Glomerular endothelial cell (primary cell): ENCODE measurements at regions not wholly inside any gene's neighbourhood (a gene's known extent, or its start where the extent isn't known, plus 50 kb on each side); places are given as distances from the start of the nearest gene placed in this dataset.

Source experiments
- DNase-seq: peaks from one replicate; pipeline ENCODE4 v3.0.0-alpha.2; 2011; ENCODE audit warnings: low read depth, low spot score; ENCODE audit errors: extremely low read depth

- no peak for DNase-seq
Measured at GRCh38 chr16:74035816-74036215, 260.8 kb upstream of the PSMD7 start.

DNA sequence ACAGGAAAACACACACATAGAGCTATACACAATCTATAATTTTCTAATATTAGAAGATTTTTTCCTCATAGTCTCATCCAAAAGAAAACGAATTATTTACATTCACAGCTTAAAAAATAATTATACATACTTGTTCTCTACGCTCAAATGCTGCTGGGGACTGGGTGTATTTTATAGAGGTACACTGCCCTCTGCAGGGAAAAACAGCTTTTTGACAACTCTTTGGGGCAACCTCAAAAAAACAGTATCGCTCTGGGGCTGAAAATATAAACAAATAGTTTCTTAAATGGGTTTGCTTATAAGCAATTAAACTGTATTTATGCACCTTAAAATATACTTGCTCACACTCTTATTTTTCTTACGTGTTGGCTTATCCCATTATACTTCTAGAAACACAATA, 261.8 kb upstream of the PSMD7 start:
- no peak for DNase-seq

- DNase-seq: no peak
Measured at GRCh38 chr16:74034200-74034599, 262.4 kb upstream of the PSMD7 start.

DNA sequence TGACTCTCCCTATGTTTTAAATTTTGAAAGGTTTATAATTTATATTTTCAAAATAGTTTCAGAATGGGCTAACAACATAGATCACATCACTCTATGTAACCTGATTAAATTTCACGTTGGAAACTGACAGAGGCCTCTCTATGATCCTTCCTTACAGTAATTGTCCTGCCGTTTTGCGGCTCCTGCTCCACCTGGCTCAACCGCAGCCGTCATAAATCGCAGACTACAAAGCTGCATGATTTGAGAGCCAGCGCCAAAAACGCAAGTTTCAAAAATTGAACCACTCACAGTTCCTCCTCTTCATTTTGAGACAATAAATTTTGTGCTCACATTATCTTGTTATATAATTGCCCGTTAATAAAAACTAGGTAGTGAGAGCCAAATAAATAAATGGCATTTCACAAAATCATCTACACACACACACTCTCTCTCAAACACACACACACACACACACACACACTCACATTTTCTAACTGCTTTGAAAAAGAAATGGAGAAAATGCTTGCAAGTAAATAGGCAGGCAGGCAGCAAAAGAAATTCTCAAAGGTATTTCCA, 263.1 kb upstream of the PSMD7 start:
- DNase-seq: no peak

- no peak for DNase-seq
Measured at GRCh38 chr16:74031551-74031950, 265.1 kb upstream of the PSMD7 start.

DNA sequence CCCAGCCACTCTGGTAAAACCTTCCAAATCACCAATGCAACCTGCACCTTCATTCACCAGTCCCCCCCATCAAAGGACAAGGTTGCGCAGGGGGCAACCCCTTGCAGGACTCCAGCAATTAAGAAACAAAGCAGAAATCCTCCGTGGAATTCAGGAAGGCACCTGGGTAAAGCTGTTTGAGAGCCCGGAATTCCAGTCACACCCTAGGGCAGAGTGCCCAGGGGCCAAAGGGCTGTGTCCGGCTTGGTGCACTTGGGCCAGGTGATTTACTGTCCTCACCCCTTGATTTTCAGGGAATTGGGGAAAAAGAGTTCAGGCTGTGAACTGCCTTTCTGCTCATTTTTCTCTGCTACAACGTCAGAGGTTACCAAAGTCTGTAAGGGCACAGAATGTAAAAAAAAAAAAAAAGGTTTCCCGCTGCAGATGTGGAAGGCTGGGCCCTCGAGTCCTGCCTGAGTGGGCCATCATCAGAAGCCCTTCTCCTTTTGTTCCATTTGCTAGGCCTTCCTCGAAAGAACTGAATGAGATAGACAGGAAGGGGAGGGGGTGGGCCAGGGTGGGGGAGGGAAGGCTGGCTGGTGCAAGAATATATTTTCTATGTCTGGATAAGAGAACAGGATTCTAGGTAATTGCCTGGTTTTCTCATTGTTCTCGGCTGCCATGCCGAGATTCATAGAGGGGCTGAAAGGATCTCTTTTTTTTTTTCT, 266.5 kb upstream of the PSMD7 start:
- DNase-seq: no peak

- DNase-seq: no peak
Measured at GRCh38 chr16:74029115-74029792, 267.4 kb upstream of the PSMD7 start.

- DNase-seq: no peak
Measured at GRCh38 chr16:74026373-74027281, 270.0 kb upstream of the PSMD7 start.

DNA sequence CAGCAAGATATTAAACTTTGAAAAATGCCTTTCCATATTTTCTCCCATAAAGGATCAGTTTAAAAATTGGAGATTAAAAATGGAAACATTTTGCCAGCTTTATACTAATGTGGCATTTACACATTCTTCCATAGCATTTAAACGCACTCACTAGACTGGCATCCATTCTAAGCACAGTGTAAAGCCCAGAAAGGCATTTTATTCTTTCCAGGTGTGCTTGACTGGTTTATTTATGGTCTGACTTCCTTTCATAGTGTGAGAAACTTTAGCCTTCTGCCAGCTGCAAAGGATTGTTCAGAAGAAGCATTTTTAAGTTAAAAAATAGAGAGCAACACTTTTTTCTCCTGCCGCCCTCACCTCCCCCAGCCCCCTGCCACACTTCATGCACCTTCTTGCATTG, 271.7 kb upstream of the PSMD7 start:
- no peak for DNase-seq

- DNase-seq: no peak
Measured at GRCh38 chr16:74020095-74020670, 276.4 kb upstream of the PSMD7 start.

- no peak for DNase-seq
Measured at GRCh38 chr16:74019612-74020011, 277.0 kb upstream of the PSMD7 start.

GRCh38 chr16:74015953-74016352, 280.7 kb upstream of the PSMD7 start:
- DNase-seq: no peak

DNA sequence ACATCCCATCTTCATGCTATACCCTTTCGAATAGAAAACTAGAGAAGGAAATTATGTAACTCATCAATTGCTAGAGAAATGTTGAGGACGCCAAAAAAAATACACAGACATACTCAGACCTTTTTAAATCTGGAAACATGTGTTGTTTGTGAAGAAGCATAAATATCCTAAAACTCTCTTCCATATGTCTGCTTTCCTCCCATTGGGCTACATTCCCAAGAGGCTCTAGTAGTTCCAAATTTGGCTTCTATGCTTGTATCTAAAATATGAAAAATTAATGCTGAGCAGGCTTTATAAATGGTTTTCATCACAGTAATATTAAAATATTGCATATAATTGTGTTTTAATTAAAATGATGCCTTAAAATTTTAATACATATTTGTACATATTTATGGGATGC, 297.9 kb upstream of the PSMD7 start:
- DNase-seq: no peak

- no peak for DNase-seq
Measured at GRCh38 chr16:73997971-73998370, 298.6 kb upstream of the PSMD7 start.

DNA sequence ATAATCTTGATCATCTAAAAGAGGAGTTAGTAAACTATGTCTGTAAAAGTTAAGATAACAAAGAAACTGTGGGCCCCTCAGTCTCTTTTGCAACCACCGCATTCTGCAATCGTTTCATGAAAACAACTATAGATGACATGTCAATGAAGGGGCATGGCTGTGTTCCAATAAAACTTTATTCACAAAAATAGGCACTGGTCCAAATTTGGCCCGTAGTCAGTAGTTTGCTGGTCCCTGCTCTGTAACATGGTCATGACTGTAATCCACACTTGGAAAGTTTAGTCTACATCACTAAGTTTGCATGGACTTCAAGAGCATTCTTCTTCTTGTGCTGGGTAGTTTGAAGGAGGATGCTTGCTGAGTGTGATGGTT, 299.3 kb upstream of the PSMD7 start:
- no peak for DNase-seq

DNA sequence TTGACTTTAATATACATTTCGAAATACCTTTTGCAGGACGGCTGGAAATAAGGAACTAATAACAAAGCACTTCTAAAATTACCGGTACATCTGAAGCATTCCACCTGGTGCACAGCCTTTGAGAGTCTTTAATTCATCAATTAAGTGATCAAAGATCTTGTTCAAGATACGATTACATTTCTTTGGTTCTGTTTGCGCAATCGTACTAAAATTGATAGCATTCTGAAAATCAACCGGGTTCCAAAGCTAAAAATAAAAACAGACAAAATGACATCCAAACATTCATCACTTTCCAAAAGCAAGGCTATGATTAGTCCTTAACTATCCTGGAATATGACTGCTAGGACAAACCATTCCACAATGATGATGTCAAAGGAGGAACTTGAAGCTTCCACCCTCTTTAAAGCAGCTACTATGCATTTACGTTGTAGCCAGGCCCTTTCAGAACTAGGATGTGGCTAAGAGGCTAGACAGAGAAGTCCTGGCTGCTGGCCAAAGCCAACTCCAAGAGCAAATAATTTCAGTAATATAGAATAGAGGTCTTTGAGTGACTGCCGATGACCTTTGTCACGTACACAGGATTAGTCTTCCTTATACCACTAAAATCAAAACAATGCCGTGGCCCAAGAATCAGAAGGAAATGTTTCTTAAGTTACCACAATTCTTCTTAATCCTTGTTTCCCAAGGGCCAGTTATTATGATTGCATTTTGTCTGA, 299.8 kb upstream of the PSMD7 start:
- DNase-seq: no peak

- DNase-seq: no peak
Measured at GRCh38 chr16:73993878-73994277, 302.7 kb upstream of the PSMD7 start.

DNA sequence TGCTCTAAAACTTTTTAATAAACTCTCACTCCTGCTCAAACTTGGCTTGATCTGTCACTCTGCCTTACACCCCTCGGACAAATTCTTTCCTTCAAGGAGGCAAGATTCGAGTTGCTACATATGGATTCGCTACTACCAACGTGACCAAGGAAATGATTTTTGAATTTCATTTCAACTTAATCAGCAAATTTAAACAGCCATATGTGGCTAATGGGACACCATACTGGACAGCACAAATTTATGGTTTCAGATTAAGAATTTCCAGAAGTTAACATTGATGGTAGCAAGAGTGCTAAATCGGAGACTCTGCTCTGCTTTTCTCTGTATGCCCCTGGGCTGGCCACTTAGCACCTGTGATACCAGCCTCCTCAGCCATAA, 318.2 kb upstream of the PSMD7 start:
- DNase-seq: no peak

GRCh38 chr16:73976644-73977043, 320.0 kb upstream of the PSMD7 start:
- no peak for DNase-seq

GRCh38 chr16:73973174-73973573, 323.4 kb upstream of the PSMD7 start:
- DNase-seq: no peak
